Ovary (tissue), 3 donors: ENCODE measurements at regions not wholly inside any gene's neighbourhood (a gene's known extent, or its start where the extent isn't known, plus 50 kb on each side); places are given as distances from the start of the nearest gene placed in this dataset.

ENCODE experiments used
- EP300 ChIP-seq: sonication (generic); formaldehyde crosslinking; IDR thresholded peaks from one replicate; pipeline ENCODE4 v1.6.1; 2017; ENCODE audit warnings: antibody characterized with exemption
- TF ChIP-seq, protein P1 (sequence below), 3 donors: fragments of 450-650 bp in 2 of 3; fragments of 200-600 bp in 1 of 3; IDR thresholded peaks; one replicate each; pipeline versions ENCODE4 v1.5.1 to v1.8.0; 2016 to 2022; ENCODE audit warnings: antibody characterized with exemption in 3 of 3, mild to moderate bottlenecking in 1 of 3
- donor health status: DM: no; HTN: no; CAD: no.

DNA sequence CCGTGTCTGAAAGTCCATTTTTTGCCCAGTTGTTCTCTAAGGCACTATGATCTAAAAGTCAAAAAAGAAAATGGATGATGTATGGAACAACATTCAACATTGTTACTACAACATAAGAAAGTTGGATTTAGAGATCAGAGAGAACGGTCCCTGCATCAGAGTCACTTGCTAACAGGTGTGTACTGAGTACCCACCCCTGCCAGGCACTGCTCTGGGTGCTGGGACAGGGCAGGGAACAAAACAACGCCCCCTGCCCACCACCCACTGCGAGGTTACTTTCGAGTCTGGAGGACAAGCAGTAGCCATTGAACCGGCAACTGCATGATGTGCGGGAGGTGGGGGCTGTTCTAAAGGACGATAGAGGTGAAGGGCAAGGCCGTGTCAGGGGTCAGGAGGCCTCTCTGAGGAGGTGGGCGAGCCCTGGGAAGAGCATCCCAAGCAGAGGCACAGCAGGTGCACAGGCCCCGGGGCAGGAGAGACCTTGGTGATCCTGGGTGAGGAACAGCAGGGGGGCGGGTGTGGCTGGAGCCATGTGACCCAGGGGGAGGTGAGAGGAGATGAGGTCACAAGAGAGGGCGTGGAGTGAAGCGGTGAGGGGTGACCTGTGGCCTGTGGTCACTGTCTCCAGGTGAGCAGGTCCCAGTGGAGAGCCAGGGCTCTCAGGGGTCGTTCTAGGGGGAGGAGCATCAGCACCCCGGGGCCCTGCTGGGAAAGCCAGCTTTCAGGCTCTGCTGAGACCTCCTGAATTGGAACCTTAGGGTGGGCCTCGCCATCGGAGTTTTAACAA, 197.5 kb upstream of the SULF2 start:
- no peak for TF ChIP-seq EP300
- TF ChIP-seq, protein P1, sequence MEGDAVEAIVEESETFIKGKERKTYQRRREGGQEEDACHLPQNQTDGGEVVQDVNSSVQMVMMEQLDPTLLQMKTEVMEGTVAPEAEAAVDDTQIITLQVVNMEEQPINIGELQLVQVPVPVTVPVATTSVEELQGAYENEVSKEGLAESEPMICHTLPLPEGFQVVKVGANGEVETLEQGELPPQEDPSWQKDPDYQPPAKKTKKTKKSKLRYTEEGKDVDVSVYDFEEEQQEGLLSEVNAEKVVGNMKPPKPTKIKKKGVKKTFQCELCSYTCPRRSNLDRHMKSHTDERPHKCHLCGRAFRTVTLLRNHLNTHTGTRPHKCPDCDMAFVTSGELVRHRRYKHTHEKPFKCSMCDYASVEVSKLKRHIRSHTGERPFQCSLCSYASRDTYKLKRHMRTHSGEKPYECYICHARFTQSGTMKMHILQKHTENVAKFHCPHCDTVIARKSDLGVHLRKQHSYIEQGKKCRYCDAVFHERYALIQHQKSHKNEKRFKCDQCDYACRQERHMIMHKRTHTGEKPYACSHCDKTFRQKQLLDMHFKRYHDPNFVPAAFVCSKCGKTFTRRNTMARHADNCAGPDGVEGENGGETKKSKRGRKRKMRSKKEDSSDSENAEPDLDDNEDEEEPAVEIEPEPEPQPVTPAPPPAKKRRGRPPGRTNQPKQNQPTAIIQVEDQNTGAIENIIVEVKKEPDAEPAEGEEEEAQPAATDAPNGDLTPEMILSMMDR (IDR thresholded peaks at IDR 0.05): no peak
